Suprapubic skin (tissue), 4 donors: ENCODE measurements at regions not wholly inside any gene's neighbourhood (a gene's known extent, or its start where the extent isn't known, plus 50 kb on each side); places are given as distances from the start of the nearest gene placed in this dataset.

Experiments
- DNase-seq, 2 donors: peaks; one replicate each; pipeline ENCODE4 v3.0.0-alpha.2; 2019; ENCODE audit warnings: low spot score in 2 of 2
- H3K27ac ChIP-seq: fragments of 200-600 bp; sonication (generic); one replicate; pipeline ENCODE4 v1.5.1; 2019
- H3K27me3 ChIP-seq: fragments of 200-600 bp; sonication (generic); one replicate; pipeline ENCODE4 v1.5.1; 2019
- H3K36me3 ChIP-seq: fragments of 200-600 bp; sonication (generic); one replicate; pipeline ENCODE4 v1.5.1; 2019
- H3K4me1 ChIP-seq: fragments of 200-600 bp; sonication (generic); one replicate; pipeline ENCODE4 v1.5.1; 2019
- H3K4me3 ChIP-seq: fragments of 200-600 bp; sonication (generic); one replicate; pipeline ENCODE4 v1.5.1; 2019; ENCODE audit warnings: mild to moderate bottlenecking
- H3K9me3 ChIP-seq: fragments of 200-600 bp; sonication (generic); one replicate; pipeline ENCODE4 v1.5.1; 2019
- CTCF ChIP-seq, 2 donors: fragments of 200-600 bp in 1 of 2; fragments of 450-650 bp in 1 of 2; sonication (generic) in 1 of 2; IDR thresholded peaks; one replicate each; pipeline ENCODE4 v1.5.1; 2016 to 2019; ENCODE audit warnings: antibody characterized with exemption in 2 of 2, mild to moderate bottlenecking in 1 of 2, moderate library complexity in 1 of 2
- EP300 ChIP-seq: sonication (generic); formaldehyde crosslinking; IDR thresholded peaks from one replicate; pipeline ENCODE4 v1.6.1; 2017; ENCODE audit warnings: antibody characterized with exemption
- POLR2A ChIP-seq, 2 donors: fragments of 450-650 bp; IDR thresholded peaks; one replicate each; pipeline ENCODE4 v1.6.1; 2017; ENCODE audit warnings: antibody characterized with exemption in 2 of 2, mild to moderate bottlenecking in 2 of 2, moderate library complexity in 2 of 2
- POLR2AphosphoS5 ChIP-seq, 3 donors: sonication (generic); formaldehyde crosslinking; IDR thresholded peaks; one replicate each; pipeline ENCODE4 v1.6.1; 2017; ENCODE audit warnings: antibody characterized with exemption in 3 of 3
- WGBS: methylation state at CpG from one replicate; pipeline ENCODE4 v1.1.5; 2018; 5-methylcytosine and 5-hydroxymethylcytosine counted together

- no peak for DNase-seq
- 85% methylated on average over 3 of the region's 3 CpGs for WGBS
- no peak overlapping the region for H3K4me3 ChIP-seq
- no peaks in the 10 kb centered on the region for H3K4me1 ChIP-seq
- no peaks in the 10 kb centered on the region for H3K9me3 ChIP-seq
- H3K36me3 ChIP-seq: no peaks in the 10 kb centered on the region
- H3K27ac ChIP-seq: no peak overlapping the region
- TF ChIP-seq EP300 (no peak), POLR2A (IDR thresholded peaks at IDR 0.05) (no peak), CTCF (IDR thresholded peaks at IDR 0.05) (no peak)
- no peaks in the 10 kb centered on the region for H3K27me3 ChIP-seq
Measured at GRCh38 chr7:53658951-53659350, 623.5 kb downstream of the POM121L12 start.

GRCh38 chr7:53661645-53662217 lies 626.3 kb downstream of the POM121L12 start:
- no peaks in the 10 kb centered on the region for H3K9me3 ChIP-seq
- no peaks in the 10 kb centered on the region for H3K4me1 ChIP-seq
- no peak overlapping the region for H3K4me3 ChIP-seq
- no peaks in the 10 kb centered on the region for H3K36me3 ChIP-seq
- 83% methylated on average over 4 of the region's 4 CpGs for WGBS
- no peak for TF ChIP-seq CTCF (IDR thresholded peaks at IDR 0.05)
- no peak for TF ChIP-seq POLR2A (IDR thresholded peaks at IDR 0.05)
- TF ChIP-seq EP300: no peak
- no peak for TF ChIP-seq POLR2AphosphoS5 (IDR thresholded peaks at IDR 0.05)
- DNase-seq: no peak
- no peaks in the 10 kb centered on the region for H3K27me3 ChIP-seq
- H3K27ac ChIP-seq: no peak overlapping the region

- H3K4me3 ChIP-seq: no peak overlapping the region
- no peak for TF ChIP-seq CTCF (IDR thresholded peaks at IDR 0.05)
- no peak for TF ChIP-seq EP300
- TF ChIP-seq POLR2AphosphoS5 (IDR thresholded peaks at IDR 0.05): no peak
- TF ChIP-seq POLR2A (IDR thresholded peaks at IDR 0.05): no peak
- 28% methylated on average over 1 of the region's 1 CpG for WGBS
- no peak overlapping the region for H3K27ac ChIP-seq
- no peaks in the 10 kb centered on the region for H3K4me1 ChIP-seq
- H3K27me3 ChIP-seq: no peaks in the 10 kb centered on the region
- H3K9me3 ChIP-seq: peaks cover 4% of the 10 kb centered on the region
- H3K36me3 ChIP-seq: no peaks in the 10 kb centered on the region
- no peak for DNase-seq
Measured at GRCh38 chr7:53672681-53673080, 637.2 kb downstream of the POM121L12 start.

- WGBS: 95% methylated on average over 1 of the region's 1 CpG
- Histone ChIP-seq H3K4me1 (no peaks in the 10 kb centered on the region), H3K9me3 (peaks cover 4% of the 10 kb centered on the region), H3K36me3 (no peaks in the 10 kb centered on the region), H3K4me3 (no peak overlapping the region), H3K27me3 (no peaks in the 10 kb centered on the region), H3K27ac (no peak overlapping the region)
- no peak for DNase-seq
- TF ChIP-seq EP300 (no peak), POLR2A (IDR thresholded peaks at IDR 0.05) (no peak), CTCF (IDR thresholded peaks at IDR 0.05) (no peak), POLR2AphosphoS5 (IDR thresholded peaks at IDR 0.05) (no peak)
Measured at GRCh38 chr7:53675835-53676234, 640.4 kb downstream of the POM121L12 start.

- Histone ChIP-seq H3K36me3 (no peaks in the 10 kb centered on the region), H3K27me3 (no peaks in the 10 kb centered on the region), H3K27ac (no peak overlapping the region), H3K4me1 (no peaks in the 10 kb centered on the region), H3K9me3 (no peaks in the 10 kb centered on the region), H3K4me3 (no peak overlapping the region)
- DNase-seq: no peak
- TF ChIP-seq CTCF (IDR thresholded peaks at IDR 0.05) (no peak), POLR2AphosphoS5 (IDR thresholded peaks at IDR 0.05) (no peak), POLR2A (IDR thresholded peaks at IDR 0.05) (no peak), EP300 (no peak)
- 85% methylated on average over 3 of the region's 3 CpGs for WGBS
Measured at GRCh38 chr7:53684693-53685092, 649.3 kb downstream of the POM121L12 start.
